ENCODE measurements at regions not wholly inside any gene's neighbourhood (a gene's known extent, or its start where the extent isn't known, plus 50 kb on each side); places are given as distances from the start of the nearest gene placed in this dataset.

DNA sequence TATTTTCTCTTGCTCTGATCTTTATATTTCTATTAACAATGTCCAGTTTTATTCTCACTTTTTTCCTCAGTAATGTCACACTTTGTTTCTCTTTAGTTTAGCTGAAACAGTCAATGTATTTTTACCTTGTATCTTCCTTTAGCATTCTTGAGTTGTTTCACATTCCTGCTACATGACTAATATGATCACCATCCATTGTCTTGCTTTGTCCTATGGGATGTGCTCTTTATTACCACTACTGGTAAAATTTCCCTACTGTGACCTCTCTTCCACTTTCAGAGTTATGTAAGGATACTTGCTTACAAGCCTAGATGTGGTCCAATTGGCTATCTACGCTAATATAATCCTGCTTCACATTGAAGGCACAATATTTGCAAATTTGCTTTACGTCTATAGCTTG, 457.9 kb downstream of the PIK3C3 start:
- in situ Hi-C loops (cut with HindIII; ENCODE audit: low sequenced_read_pairs) = no loop called here
- H3K4me3 ChIP-seq (ENCODE audit: low read depth, low read length) = no peak overlapping the region
- DNase-seq (ENCODE audit: low read depth, low spot score) = peak; percentile 19
- TF ChIP-seq, protein P1, sequence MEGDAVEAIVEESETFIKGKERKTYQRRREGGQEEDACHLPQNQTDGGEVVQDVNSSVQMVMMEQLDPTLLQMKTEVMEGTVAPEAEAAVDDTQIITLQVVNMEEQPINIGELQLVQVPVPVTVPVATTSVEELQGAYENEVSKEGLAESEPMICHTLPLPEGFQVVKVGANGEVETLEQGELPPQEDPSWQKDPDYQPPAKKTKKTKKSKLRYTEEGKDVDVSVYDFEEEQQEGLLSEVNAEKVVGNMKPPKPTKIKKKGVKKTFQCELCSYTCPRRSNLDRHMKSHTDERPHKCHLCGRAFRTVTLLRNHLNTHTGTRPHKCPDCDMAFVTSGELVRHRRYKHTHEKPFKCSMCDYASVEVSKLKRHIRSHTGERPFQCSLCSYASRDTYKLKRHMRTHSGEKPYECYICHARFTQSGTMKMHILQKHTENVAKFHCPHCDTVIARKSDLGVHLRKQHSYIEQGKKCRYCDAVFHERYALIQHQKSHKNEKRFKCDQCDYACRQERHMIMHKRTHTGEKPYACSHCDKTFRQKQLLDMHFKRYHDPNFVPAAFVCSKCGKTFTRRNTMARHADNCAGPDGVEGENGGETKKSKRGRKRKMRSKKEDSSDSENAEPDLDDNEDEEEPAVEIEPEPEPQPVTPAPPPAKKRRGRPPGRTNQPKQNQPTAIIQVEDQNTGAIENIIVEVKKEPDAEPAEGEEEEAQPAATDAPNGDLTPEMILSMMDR (IDR thresholded peaks at IDR 0.05; ENCODE audit: low read depth, low read length) = no peak

DNA sequence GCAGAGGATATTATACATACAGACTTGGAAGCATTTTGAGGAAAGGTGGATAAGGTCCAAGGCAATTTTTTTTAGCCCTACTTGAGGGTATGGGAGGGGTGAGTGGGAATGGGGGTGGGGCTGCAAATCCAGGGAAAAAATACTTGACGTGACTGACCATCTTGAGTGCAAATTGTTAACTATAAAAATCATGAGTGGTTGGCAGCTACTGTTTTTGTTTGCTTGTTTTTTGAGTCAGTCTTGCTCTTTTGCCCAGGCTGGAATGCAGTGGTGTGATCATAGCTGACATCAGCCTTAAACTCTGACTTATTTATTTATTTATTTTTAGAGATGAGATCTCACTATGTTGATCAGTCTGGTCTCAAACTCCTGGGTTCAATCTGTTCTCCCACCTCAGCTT, 458.8 kb downstream of the PIK3C3 start:
- in situ Hi-C loops (cut with HindIII; ENCODE audit: low sequenced_read_pairs) = no loop called here
- DNase-seq (ENCODE audit: low read depth, low spot score) = peak; percentile 29
- H3K4me3 ChIP-seq (ENCODE audit: low read depth, low read length) = no peak overlapping the region
- TF ChIP-seq, protein P1 (IDR thresholded peaks at IDR 0.05; ENCODE audit: low read depth, low read length) = no peak

DNA sequence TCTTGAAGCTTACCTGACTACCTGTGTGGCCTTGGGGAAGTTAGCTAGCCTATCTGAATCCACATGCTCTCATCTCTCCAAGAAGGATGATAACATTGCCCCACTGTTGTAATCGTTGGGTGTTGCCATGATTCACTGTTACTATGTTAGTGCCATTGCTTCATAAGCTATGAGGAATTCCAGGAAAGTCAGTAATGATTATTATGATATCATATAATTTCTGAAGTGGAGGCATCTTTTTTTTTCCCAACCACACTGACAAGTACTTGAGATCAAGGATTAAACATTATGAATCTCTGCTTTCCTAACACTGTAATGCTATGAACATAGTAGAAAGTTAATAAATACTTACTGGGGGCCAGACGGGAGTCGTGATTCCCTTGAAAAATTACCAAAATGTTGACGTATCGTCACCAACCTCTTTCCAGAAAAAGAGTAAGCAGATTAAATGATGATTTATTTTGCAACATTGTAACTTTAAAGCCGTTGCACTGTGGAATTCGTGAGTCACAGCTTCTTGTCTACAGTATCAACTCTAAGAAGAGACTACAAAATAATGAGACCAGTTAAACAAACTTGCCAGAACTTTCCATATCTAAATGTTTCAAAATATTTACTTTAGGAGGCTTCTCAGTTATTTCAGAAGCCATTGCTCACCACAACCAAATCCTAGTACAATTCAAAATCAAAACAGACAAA, 459.9 kb downstream of the PIK3C3 start:
- DNase-seq (ENCODE audit: low read depth, low spot score) = peak; percentile 76
- in situ Hi-C loops (cut with HindIII; ENCODE audit: low sequenced_read_pairs) = no loop called here
- TF ChIP-seq, protein P1 (IDR thresholded peaks at IDR 0.05; ENCODE audit: low read depth, low read length) = no peak
- H3K4me3 ChIP-seq (ENCODE audit: low read depth, low read length) = no peak overlapping the region

DNA sequence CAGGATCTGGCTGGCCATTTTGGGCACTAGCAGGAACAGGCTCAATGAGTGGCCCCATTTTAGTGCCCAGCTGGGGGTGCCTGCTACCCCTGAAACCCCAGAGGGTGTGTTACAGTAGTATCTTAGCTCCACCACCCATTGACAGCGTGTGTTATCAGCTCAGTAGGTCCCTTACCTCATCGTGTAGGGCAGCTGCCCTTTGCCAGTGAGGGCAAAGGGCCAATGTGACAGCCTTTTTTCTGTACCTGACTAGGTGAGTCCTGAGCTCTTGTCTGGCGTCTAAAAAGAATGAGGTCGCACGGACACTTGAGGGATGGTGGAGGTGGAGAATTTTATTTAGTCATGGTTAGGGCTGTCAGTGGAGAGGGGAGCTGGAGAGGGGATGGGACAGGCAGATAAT, 462.2 kb downstream of the PIK3C3 start:
- in situ Hi-C loops (cut with HindIII; ENCODE audit: low sequenced_read_pairs) = no loop called here
- DNase-seq (ENCODE audit: low read depth, low spot score) = no peak
- TF ChIP-seq, protein P1 (IDR thresholded peaks at IDR 0.05; ENCODE audit: low read depth, low read length) = no peak

DNA sequence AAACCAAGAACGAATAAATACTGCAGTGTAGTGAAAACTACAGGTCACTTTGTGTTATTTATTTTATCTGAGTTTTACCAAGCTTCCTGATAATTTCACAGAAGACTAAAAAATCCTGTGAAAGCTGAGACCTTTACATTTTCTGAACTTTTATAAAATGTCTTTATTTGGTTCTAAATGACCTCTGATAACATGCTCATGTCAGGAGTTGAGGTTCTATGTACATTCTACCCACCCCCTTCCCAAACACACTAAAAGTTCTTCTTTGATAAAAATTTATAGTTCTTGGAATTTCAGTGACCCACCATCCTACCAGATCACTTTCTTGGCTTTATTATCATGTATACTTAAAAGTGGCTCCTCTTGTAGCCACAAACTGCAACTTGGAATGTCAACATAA, 463.1 kb downstream of the PIK3C3 start:
- TF ChIP-seq, protein P1 (IDR thresholded peaks at IDR 0.05; ENCODE audit: low read depth, low read length) = no peak
- no peak for DNase-seq (ENCODE audit: low read depth, low spot score)
- in situ Hi-C loops (cut with HindIII; ENCODE audit: low sequenced_read_pairs) = no loop called here
- H3K4me3 ChIP-seq (ENCODE audit: low read depth, low read length) = no peak overlapping the region

More for the DNA sequence above, 462.2 kb downstream of the PIK3C3 start:
- no peak overlapping the region for H3K4me3 ChIP-seq (ENCODE audit: low read depth, low read length)

DNA sequence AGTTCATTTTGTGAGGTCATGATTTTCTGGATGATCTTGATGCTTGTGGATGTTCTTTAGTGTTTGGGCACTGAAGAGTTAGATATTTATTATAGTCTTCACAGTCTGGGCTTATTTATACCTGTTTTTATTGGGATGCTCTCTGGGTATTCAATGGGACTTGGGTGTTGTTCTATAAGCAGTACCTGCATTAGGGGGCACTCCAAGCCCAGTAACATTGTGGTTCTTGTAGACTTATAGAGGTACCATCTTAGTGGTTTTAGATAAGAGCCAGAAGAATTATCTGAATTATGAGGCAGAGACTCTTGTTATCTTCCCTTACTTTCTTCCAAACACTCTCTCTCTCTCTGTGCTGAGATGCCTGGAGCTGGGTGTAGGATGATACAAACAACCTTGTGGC, 470.0 kb downstream of the PIK3C3 start:
- TF ChIP-seq, protein P1 (IDR thresholded peaks at IDR 0.05; ENCODE audit: low read depth, low read length) = no peak
- no peak overlapping the region for H3K4me3 ChIP-seq (ENCODE audit: low read depth, low read length)
- no peak for DNase-seq (ENCODE audit: low read depth, low spot score)
- in situ Hi-C loops (cut with HindIII; ENCODE audit: low sequenced_read_pairs) = no loop called here

Data from astrocyte of the spinal cord (primary cell).